ENCODE measurements at regions not wholly inside any gene's neighbourhood (a gene's known extent, or its start where the extent isn't known, plus 50 kb on each side); places are given as distances from the start of the nearest gene placed in this dataset.

DNA sequence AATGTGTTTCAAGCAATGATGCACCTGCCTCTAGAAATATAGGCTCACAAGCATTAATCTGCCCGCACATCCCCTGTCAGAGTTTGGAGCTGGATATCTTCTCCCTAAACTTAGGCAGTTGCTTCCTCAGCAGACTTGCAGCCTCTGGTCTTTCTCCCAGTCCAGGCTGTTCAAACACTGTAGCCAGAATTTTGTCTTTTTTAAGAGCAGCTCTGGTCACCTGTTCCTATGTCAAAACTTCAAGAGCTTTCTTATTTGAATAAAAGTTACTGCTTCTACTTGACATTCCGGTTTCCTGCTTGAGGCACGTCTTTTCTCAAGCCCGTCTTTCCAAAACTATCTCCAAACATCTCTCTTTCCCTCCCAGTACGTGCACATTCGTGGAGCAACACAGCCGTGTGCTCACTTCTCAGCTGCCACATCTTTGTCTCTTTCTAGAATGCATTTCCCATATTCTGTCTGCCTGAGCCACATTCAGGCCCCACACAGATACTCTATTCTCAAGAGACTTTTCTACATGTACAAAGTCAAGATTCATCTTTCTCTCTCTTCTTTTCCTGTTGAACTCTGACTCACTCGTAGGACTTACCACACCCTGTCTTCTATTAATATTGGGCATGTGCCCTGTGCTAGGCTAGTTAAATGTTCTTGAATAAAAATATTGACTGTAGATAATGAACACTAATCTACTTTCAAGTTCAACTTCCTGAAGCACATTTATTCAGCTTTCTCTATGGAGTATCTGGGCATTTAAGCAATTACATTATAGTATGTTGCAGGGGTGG is 307.7 kb upstream of the SOX2 start:
- H3K27me3 ChIP-seq (ENCODE audit: control insufficient read depth, insufficient read depth, low read length): no peaks in the 10 kb centered on the region
- no peaks in the 10 kb centered on the region for H3K36me3 ChIP-seq (ENCODE audit: control insufficient read depth in 2 of 3, insufficient read depth in 3 of 3, low read length in 3 of 3)
- no peak overlapping the region for H3K27ac ChIP-seq (ENCODE audit: low read depth in 2 of 2, low read length in 2 of 2)
- TF ChIP-seq, protein P1, sequence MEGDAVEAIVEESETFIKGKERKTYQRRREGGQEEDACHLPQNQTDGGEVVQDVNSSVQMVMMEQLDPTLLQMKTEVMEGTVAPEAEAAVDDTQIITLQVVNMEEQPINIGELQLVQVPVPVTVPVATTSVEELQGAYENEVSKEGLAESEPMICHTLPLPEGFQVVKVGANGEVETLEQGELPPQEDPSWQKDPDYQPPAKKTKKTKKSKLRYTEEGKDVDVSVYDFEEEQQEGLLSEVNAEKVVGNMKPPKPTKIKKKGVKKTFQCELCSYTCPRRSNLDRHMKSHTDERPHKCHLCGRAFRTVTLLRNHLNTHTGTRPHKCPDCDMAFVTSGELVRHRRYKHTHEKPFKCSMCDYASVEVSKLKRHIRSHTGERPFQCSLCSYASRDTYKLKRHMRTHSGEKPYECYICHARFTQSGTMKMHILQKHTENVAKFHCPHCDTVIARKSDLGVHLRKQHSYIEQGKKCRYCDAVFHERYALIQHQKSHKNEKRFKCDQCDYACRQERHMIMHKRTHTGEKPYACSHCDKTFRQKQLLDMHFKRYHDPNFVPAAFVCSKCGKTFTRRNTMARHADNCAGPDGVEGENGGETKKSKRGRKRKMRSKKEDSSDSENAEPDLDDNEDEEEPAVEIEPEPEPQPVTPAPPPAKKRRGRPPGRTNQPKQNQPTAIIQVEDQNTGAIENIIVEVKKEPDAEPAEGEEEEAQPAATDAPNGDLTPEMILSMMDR (IDR thresholded peaks at IDR 0.05; ENCODE audit: borderline replicate concordance, extremely low read depth, insufficient read depth): no peak
- no peak for DNase-seq
- H3K4me1 ChIP-seq (ENCODE audit: control insufficient read depth in 2 of 3, insufficient read depth in 2 of 3, low read depth in 1 of 3, low read length in 3 of 3): no peaks in the 10 kb centered on the region
- FAIRE-seq: no peak
- no peaks in the 10 kb centered on the region for H3K9me3 ChIP-seq (ENCODE audit: control insufficient read depth in 2 of 3, insufficient read depth in 1 of 3, low read length in 3 of 3)
- intact Hi-C loops (cut with DNase I): no loop called here
- H3K9ac ChIP-seq (ENCODE audit: low read length in 3 of 3): no peak overlapping the region
- H3K4me3 ChIP-seq (ENCODE audit: low read length in 3 of 3): no peak overlapping the region

DNA sequence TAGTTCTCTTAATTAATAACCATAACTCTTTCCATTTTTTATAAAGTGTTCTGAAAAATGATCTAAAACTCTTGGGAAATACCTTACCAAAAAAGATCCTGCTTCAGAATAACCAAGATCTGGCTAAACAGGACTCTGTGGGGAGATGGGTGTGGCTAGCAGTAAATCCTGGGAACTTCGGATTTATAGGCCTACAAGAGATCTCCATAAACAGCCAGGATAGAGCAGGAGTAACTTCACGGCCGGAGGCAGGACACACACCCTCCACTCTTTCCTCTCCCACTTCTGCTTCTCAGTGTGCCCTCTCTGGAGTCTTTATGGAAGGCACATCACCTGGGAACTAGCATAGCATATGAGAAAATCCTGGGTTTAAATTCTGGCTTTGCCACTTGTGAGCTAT is 309.4 kb upstream of the SOX2 start:
- Histone ChIP-seq H3K9ac (ENCODE audit: low read length in 3 of 3) (no peak overlapping the region), H3K27me3 (ENCODE audit: control insufficient read depth, insufficient read depth, low read length) (no peaks in the 10 kb centered on the region), H3K4me1 (ENCODE audit: control insufficient read depth in 2 of 3, insufficient read depth in 2 of 3, low read depth in 1 of 3, low read length in 3 of 3) (no peaks in the 10 kb centered on the region), H3K4me3 (ENCODE audit: low read length in 3 of 3) (no peak overlapping the region), H3K36me3 (ENCODE audit: control insufficient read depth in 2 of 3, insufficient read depth in 3 of 3, low read length in 3 of 3) (no peaks in the 10 kb centered on the region), H3K9me3 (ENCODE audit: control insufficient read depth in 2 of 3, insufficient read depth in 1 of 3, low read length in 3 of 3) (no peaks in the 10 kb centered on the region), H3K27ac (ENCODE audit: low read depth in 2 of 2, low read length in 2 of 2) (no peak overlapping the region)
- TF ChIP-seq, protein P1 (IDR thresholded peaks at IDR 0.05; ENCODE audit: borderline replicate concordance, extremely low read depth, insufficient read depth): no peak
- DNase-seq (no peak), FAIRE-seq (no peak)
- intact Hi-C loops (cut with DNase I): no loop called here

DNA sequence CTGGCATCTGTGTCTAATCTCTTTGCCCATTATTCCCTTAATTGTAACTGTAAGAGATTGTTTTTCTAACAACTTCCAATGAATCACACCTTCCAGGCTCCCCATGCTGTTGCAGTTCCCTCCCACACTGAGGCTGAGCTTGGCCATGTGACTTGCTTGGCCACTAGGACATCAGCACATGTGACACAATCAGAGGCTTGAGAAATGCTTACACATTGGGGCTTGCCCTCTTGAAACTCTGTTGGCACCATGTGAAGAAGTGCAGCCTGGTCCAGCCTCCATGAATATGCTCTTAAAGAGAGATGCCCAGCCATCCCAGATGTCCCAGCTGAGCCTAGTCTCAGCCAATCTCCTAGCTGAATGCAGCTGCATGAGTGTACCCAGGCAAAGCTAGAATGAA is 326.8 kb upstream of the SOX2 start:
- TF ChIP-seq, protein P1 (IDR thresholded peaks at IDR 0.05; ENCODE audit: borderline replicate concordance, extremely low read depth, insufficient read depth): no peak
- no peaks in the 10 kb centered on the region for H3K9me3 ChIP-seq (ENCODE audit: control insufficient read depth in 2 of 3, insufficient read depth in 1 of 3, low read length in 3 of 3)
- H3K27me3 ChIP-seq (ENCODE audit: control insufficient read depth, insufficient read depth, low read length): no peaks in the 10 kb centered on the region
- H3K36me3 ChIP-seq (ENCODE audit: control insufficient read depth in 2 of 3, insufficient read depth in 3 of 3, low read length in 3 of 3): no peaks in the 10 kb centered on the region
- intact Hi-C loops (cut with DNase I): no loop called here
- no peaks in the 10 kb centered on the region for H3K4me1 ChIP-seq (ENCODE audit: control insufficient read depth in 2 of 3, insufficient read depth in 2 of 3, low read depth in 1 of 3, low read length in 3 of 3)
- no peak for FAIRE-seq
- H3K4me3 ChIP-seq (ENCODE audit: low read length in 3 of 3): no peak overlapping the region
- DNase-seq: no peak
- H3K27ac ChIP-seq (ENCODE audit: low read depth in 2 of 2, low read length in 2 of 2): no peak overlapping the region
- no peak overlapping the region for H3K9ac ChIP-seq (ENCODE audit: low read length in 3 of 3)

DNA sequence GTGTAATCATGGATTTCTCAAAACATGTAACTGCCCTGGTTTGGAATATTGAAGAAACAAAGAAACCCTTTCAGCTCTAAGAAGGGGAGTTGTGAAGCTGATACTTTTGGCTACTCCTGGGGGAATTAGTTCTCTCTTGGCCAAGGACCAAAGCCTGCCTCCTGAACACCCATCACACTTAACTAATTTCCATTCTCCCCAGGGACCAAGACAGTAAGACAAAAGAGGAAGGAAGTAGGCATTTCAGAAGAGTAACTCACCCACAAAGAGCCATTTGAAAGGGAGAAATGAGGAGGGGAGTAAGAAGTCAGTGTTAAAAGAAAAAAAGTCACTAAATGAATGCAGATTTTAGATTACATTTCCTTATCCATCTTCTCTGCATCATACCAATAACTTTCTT is 328.0 kb upstream of the SOX2 start:
- Histone ChIP-seq H3K9ac (ENCODE audit: low read length in 3 of 3) (no peak overlapping the region), H3K4me3 (ENCODE audit: low read length in 3 of 3) (no peak overlapping the region), H3K27me3 (ENCODE audit: control insufficient read depth, insufficient read depth, low read length) (no peaks in the 10 kb centered on the region), H3K36me3 (ENCODE audit: control insufficient read depth in 2 of 3, insufficient read depth in 3 of 3, low read length in 3 of 3) (no peaks in the 10 kb centered on the region), H3K9me3 (ENCODE audit: control insufficient read depth in 2 of 3, insufficient read depth in 1 of 3, low read length in 3 of 3) (no peaks in the 10 kb centered on the region), H3K27ac (ENCODE audit: low read depth in 2 of 2, low read length in 2 of 2) (no peak overlapping the region), H3K4me1 (ENCODE audit: control insufficient read depth in 2 of 3, insufficient read depth in 2 of 3, low read depth in 1 of 3, low read length in 3 of 3) (no peaks in the 10 kb centered on the region)
- DNase-seq: no peak
- intact Hi-C loops (cut with DNase I): no loop called here
- FAIRE-seq: no peak
- TF ChIP-seq, protein P1 (IDR thresholded peaks at IDR 0.05; ENCODE audit: borderline replicate concordance, extremely low read depth, insufficient read depth): no peak

Measured in kidney (tissue), 13 donors.